ENCODE measurements at regions not wholly inside any gene's neighbourhood (a gene's known extent, or its start where the extent isn't known, plus 50 kb on each side); places are given as distances from the start of the nearest gene placed in this dataset.

GRCh38 chr2:128557069-128557468 lies 238.4 kb upstream of the HS6ST1 start:
- no peak for DNase-seq

GRCh38 chr2:128557831-128558241 lies 239.2 kb upstream of the HS6ST1 start:
- no peak for DNase-seq

GRCh38 chr2:128558441-128558840 lies 239.8 kb upstream of the HS6ST1 start:
- DNase-seq = no peak

- no peak for DNase-seq
Observed at GRCh38 chr2:128558895-128559532, 240.3 kb upstream of the HS6ST1 start.

GRCh38 chr2:128559533-128560515 lies 241.2 kb upstream of the HS6ST1 start:
- no peak for DNase-seq

- no peak for DNase-seq
Observed at GRCh38 chr2:128560718-128561117, 242.1 kb upstream of the HS6ST1 start.

- DNase-seq = no peak
Observed at GRCh38 chr2:128562471-128563347, 244.0 kb upstream of the HS6ST1 start.

GRCh38 chr2:128563348-128563687 lies 244.7 kb upstream of the HS6ST1 start:
- no peak for DNase-seq

GRCh38 chr2:128564131-128564530 lies 245.5 kb upstream of the HS6ST1 start:
- DNase-seq = no peak

GRCh38 chr2:128564551-128564950 lies 245.9 kb upstream of the HS6ST1 start:
- no peak for DNase-seq

GRCh38 chr2:128565441-128565840 lies 246.8 kb upstream of the HS6ST1 start:
- DNase-seq = no peak

- DNase-seq = no peak
Observed at GRCh38 chr2:128566671-128567070, 248.0 kb upstream of the HS6ST1 start.

GRCh38 chr2:128568106-128568505 lies 249.4 kb upstream of the HS6ST1 start:
- DNase-seq = no peak

- no peak for DNase-seq
Observed at GRCh38 chr2:128573116-128573515, 254.4 kb upstream of the HS6ST1 start.

- no peak for DNase-seq
Observed at GRCh38 chr2:128573531-128573930, 254.9 kb upstream of the HS6ST1 start.

- DNase-seq = no peak
Observed at GRCh38 chr2:128577141-128577930, 258.7 kb upstream of the HS6ST1 start.

GRCh38 chr2:128578406-128579390 lies 260.0 kb upstream of the HS6ST1 start:
- no peak for DNase-seq

- no peak for DNase-seq
Observed at GRCh38 chr2:128579825-128580224, 261.2 kb upstream of the HS6ST1 start.

GRCh38 chr2:128580988-128581848 lies 262.6 kb upstream of the HS6ST1 start:
- DNase-seq = no peak

GRCh38 chr2:128581849-128582244 lies 263.2 kb upstream of the HS6ST1 start:
- no peak for DNase-seq

Data from activated CD8-positive, alpha-beta memory T cell treated with anti-CD3 and anti-CD28 coated beads for 24 hours (primary cell).